ENCODE measurements at regions not wholly inside any gene's neighbourhood (a gene's known extent, or its start where the extent isn't known, plus 50 kb on each side); places are given as distances from the start of the nearest gene placed in this dataset.
"Not testable (repeated sequence)": the region's sequence is repeated elsewhere in the genome, so short reads cannot be mapped to it uniquely, and the experiment has no call there.

GRCh38 chr2:16379061-16379460 lies 286.6 kb downstream of the CYRIA start:
- TF ChIP-seq CTCF (IDR thresholded peaks at IDR 0.05); REST (IDR thresholded peaks at IDR 0.05; ENCODE audit: low read depth, low read length); IRF3 (IDR thresholded peaks at IDR 0.05; ENCODE audit: low read depth, low read length); RAD21 (IDR thresholded peaks at IDR 0.05; ENCODE audit: low read length); FOXM1 (IDR thresholded peaks at IDR 0.05; ENCODE audit: low read depth); MEF2A (IDR thresholded peaks at IDR 0.05; ENCODE audit: borderline replicate concordance, low read depth); RFX5 (IDR thresholded peaks at IDR 0.05; ENCODE audit: low read length); POLR2AphosphoS5 (IDR thresholded peaks at IDR 0.05; ENCODE audit: low read depth, low read length); CHD2 (IDR thresholded peaks at IDR 0.05; ENCODE audit: low read length, partially characterized antibody); RXRA (IDR thresholded peaks at IDR 0.05; ENCODE audit: borderline replicate concordance, low read depth); EZH2phosphoT487 (IDR thresholded peaks at IDR 0.05; ENCODE audit: borderline replicate concordance, low read depth); FOXJ3 (CRISPR knock-in tag; IDR thresholded peaks at IDR 0.05): not testable (repeated sequence)
